ENCODE measurements at regions not wholly inside any gene's neighbourhood (a gene's known extent, or its start where the extent isn't known, plus 50 kb on each side); places are given as distances from the start of the nearest gene placed in this dataset.
"Not testable (repeated sequence)": the region's sequence is repeated elsewhere in the genome, so short reads cannot be mapped to it uniquely, and the experiment has no call there.

DNA sequence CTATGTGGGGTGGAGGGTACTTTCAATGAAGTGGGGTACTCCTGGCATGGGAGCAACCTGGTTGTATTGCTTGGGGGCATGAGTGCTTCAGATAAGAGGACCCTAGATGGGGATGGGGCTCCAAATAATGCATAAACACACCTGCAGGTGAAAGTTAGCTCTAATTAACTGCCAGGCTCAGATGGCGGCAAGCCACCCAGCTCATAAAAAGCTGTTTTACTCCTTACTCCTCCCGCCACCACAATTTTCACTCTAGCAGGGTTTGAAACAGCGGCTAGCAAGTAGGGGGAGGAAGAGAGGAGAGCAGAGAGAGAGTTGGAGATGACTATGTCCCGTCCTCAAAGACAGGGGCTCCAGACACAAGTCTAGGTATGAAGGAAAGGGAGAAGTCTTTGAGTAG lies 117.7 kb upstream of the WSCD1 start:
- no peak for DNase-seq (ENCODE audit: low spot score)

DNA sequence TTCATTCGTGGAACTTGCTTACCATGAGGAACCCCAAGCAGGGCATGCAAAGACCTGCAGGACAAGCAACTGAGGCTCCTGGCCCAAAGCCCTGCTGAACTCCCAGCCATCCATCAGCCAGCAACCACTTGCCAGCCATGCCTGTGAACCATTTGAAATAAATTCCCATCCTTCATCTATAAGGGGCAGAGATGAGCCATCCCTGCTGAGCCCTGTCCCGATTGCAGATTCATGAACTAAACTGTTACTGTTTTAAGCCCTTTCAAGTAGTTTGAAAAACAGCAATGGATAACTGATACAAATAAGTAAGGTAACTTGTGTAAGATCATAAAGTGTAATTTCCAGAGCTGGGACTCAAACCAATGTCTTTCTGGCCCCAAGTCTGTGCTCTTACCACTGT lies 114.4 kb upstream of the WSCD1 start:
- DNase-seq (ENCODE audit: low spot score) = no peak

DNA sequence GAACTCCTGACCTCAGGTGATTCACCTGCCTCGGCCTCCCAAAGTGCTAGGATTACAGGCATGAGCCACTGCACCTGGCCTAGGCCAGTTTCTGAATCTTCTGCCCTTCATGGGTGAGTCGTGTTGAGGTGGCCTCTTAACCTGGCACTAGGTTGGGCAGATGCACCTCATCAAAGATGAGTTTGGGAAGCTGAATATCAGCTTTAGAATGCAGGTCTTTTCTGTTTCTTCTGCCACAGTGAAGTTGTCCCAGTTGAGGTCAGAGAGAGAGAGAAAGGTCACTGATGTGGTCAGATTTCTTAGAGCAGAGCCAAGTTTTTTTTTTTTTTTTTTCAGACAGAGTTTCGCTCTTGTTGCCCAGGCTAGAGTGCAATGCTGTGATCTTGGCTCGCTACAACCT lies 111.3 kb upstream of the WSCD1 start:
- DNase-seq (ENCODE audit: low spot score) = no peak

DNA sequence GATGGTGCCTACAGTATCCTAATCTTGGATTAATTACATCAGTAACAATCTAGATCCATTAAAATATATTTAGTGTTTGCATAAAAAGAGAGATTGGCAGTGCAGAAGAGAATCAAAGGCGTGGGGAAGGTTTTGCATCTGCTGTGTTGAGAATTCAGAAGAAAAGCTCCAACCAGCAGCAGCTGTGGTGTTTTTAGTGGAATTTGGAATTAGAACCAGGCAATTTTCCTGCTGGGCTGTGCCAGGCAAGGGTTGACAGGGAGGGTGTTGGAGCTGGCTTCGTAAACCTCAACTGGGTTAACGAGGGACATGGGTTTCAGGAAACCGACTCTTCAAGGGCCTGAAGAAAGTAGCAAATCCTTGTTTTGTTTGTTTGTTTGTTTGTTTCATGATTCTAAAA lies 107.8 kb upstream of the WSCD1 start:
- DNase-seq (ENCODE audit: low spot score) = no peak

DNA sequence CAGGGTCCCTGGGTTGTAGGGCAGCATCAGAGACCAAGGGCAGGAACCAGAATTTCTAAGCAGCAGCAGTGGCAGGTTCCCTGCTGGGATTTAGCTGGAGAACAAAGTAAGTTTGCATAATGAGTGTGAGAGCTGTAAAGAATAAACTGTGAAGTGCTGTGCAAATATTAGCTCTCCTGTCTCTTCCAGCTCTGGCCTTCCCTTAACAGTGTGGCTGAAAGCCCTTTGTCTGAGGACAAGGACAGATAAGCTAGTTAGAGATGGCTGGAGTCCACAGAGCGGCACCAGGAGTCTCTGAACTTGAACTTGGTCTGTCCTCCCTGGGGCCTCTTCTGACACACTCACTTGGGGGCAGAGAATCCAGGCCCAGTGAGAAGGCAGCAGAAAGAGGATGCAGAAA lies 98.2 kb upstream of the WSCD1 start:
- no peak for DNase-seq (ENCODE audit: low spot score)

DNA sequence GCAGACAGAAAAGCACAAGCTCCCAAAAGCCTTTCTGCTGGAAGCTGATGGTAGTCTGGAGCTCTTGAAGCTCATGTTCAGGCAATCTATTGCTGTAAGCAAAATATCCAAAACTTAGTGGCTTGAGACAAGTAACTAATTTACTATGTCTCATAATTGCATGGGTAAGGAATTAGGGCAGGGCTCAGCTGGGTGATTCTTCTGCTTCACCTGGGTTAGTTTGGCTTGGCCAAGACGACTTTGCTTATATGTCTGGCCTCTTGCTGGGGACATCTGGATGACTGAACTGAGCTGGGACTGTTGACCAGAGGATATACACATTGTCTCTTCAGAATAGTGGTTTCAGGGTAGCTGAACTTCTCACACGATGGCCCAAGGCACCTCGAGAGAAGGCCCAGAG lies 96.8 kb upstream of the WSCD1 start:
- no peak for DNase-seq (ENCODE audit: low spot score)

DNA sequence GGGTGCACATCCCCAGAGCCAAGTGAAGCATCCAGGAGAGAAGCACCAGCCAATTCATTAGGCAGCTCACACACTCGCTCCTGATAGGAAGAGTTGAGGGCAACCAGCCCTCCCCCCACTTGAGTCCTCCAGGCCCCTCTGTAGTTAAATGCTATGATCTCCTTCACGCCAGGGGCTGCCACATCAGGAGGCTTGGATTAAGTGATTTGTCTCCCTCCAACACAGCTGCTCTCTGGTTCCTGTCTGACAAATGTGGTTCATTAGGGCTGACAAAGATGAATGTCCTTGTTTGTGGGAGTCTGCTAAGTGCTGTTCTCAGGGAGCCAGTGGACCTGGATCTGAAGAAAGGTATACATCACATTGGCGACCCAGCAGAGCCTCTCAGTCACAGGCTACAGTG lies 94.5 kb upstream of the WSCD1 start:
- no peak for DNase-seq (ENCODE audit: low spot score)

DNA sequence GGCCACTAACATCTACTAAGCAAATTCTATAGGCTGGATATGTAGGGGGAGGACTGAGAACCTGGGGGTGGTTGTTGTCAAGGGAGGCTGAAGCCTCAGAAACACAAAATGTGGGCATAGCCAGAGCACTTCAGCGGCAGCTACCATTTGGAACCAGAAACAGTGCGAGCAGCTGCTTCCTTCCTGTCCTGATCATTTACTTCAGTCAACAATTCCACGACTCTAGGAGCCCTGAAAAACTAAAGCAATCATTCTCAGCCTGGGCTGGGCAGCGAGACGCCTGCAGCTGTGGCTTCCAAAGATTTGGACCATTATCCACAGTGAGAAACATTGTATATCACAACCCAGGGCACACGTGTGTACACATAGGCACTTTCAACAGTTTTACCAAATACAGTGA lies 93.9 kb upstream of the WSCD1 start:
- no peak for DNase-seq (ENCODE audit: low spot score)

DNA sequence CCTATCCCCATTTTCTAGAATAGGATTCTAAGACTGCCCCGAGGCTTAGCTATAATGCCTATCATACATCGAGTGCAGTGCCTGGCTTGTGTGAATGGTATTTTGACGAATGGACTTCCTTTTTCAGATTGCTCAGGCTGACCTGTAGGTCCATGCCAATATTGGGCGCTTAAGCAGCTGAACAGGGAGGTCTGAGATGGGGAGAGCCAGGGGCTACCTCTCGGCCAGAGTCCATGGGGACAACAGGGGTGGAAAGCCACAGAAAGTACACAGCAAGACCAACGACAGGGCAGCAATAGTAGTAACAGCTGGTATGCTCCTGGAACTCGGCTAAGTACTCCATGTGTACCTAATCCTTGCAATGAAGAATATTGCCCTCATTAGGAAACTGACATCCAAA lies 91.7 kb upstream of the WSCD1 start:
- DNase-seq (ENCODE audit: low spot score) = no peak

DNA sequence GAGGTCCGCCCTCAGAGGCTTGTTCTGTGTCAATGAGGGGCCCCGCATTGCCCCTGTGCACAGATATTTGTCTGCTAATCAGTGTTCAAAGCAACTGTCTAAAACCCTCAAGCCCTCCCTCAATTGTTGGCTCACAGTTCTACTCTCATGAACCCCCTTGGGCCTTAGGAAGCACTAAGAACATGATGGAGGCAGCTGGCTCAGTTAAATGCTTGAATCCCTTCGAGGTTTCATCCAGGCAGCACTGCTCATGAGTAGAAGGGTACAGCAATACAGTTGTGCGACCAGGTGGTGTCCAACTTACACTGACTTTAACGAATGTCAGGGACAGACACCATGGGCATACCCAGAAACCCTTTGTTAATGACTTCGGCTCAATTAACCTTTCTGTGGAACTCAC lies 89.2 kb upstream of the WSCD1 start:
- DNase-seq (ENCODE audit: low spot score) = no peak

DNA sequence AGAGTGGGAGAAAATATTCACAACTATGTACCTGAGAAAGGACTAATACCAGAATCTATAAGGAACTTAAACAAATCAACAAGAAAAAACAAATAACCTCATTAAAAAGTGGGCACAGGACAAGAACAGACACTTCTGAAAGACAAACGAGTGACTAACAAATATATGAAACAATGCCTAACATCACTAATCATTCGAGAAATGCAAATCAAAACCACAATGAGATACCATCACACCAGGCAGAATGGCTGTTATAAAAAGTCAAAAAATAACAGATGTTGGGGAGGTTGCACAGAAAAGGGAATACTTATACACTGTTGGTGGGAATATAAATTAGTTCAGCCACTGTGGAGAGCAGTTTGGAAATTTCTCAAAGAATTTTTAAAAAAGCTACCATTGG lies 83.5 kb upstream of the WSCD1 start:
- no peak for DNase-seq (ENCODE audit: low spot score)

DNA sequence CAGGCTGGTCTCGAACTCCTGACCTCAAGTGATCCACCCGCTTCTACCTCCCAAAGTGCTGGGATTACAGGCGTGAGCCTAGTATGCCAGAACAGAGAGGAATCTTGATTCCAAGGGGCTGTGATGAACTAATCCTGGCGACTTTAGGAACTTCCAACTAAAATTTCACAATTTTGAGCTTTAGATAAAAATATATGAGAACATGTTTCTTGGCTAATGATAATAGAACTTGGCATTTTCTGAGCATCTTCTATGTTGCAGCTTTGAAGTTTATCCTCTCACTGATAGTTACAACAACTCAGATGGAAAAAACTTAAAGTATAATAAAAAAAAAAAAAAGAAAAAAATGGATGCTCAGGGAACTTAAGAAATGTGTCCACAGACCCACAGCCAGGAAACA lies 69.8 kb upstream of the WSCD1 start:
- no peak for DNase-seq (ENCODE audit: low spot score)

DNA sequence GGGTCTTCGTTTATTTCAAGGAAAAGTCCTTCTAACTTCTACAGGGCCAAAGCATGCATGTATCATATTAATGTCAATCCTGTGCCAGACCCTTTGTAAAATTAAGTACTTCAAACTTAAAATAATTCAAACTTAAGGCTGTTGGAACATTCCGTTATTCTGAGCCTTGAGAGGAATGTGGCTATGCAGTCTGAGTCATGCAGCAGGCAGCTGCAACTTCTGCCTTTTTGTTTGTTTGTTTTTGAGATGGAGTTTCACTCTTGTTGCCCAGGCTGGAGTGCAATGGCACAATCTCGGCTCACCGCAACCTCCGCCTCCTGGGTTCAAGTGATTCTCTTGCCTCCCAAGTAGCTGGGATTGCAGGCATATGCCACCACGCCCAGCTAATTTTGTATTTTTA lies 67.0 kb upstream of the WSCD1 start:
- not testable (repeated sequence) for DNase-seq (ENCODE audit: low spot score)

DNA sequence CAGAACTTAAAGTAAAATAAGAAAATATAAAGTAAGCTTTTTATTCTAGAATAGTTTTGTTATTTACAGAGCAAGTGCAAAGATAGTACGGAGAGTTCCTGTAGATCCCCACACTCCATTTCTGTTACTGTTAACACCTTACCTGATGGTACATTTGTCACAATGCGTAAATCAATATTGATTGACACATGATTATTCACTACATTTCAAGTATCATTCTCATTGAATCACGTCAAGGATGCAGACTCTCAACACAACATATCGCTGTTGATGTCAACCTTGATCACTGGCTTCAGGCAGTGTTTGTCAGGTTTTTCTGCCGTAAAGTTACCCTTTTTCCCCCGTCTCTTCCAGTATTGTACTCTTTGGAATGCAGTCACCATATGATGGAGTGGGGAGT lies 64.2 kb upstream of the WSCD1 start:
- DNase-seq (ENCODE audit: low spot score) = no peak

DNA sequence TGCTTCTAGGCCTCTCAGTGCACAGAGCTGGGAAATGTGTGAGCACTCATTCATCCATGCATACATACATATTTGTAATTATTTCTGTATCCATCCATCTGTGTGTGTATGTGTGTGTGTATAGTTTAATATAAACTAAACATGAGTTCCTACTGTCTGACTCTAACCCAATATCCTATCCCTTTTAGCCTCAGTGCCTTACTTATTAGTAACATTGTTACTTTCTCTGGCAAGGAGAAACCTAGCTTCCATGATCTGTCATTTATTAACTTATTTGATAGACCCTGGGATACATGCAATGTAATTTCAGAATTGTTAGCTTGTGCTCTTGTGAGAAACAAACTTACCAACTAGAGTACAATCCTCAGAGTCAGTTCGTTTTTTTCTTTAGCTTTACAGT lies 59.0 kb upstream of the WSCD1 start:
- DNase-seq (ENCODE audit: low spot score) = no peak

DNA sequence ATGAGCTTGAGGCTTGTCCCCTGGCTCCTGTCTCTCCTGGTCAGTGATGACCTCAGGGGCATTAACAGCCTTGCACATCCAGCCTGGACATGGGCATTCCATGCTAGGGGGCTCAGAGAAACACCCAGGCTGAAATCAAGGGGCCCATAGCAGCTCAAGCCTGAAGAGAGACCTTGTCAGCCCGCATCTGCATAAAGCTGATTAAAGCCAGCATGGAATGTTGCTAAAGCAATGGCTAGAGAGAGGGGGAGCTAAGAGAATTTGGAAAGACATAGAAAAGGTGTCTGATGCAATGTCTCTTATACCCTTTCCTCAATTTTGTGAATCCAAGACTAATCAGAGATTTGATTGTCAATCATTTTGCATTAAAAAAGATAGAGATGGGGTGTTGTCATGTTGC lies 51.4 kb upstream of the WSCD1 start:
- no peak for DNase-seq (ENCODE audit: low spot score)

DNA sequence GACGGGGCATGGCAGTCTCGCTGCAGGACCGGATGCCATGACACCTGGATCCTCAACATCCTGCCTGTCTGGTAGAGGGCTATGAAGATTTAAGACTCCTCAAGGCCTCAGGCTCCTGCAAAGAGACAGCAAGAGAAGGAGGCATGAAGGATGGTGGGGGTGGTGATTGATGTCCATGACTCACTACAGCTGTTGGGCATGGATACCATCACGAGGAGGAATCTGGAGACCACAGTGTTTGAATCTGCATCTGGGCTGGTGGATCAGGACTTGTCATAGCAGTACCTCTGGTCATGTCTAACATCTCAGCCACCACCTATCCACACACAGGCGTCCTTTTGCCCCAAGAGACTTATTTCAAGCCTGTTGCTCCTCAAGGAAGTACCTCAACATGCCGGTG lies 50.2 kb upstream of the WSCD1 start:
- no peak for DNase-seq (ENCODE audit: low spot score)

DNA sequence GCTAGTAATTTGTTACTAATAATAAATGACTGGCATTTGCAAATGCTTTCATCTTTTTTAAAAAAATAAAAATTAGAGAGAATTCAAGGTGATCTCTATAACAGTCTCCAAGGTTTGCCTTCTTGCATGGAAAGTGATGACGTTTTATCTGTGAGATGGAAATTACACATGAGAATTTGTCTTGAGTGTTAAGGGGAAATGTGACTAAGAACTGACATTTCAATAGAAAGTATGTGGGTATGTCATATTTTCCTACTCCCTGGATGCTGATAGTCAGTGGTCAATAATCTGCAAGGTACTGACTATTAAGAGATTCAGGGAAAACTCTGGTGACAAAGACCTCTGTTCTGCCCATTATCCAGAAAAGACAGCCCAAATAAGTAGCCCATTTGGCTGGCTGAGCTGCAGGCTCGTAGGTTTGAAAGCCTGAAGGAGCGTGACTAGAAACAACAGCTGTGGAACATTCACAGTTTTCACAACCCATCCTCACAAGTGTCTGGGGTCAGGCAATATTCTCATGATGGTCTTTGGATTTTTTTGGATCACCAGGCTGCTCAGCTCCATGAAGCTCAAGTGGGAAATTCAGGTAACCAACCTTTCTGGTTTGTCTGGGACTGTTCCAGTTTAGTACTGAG lies 49.7 kb upstream of the WSCD1 start:
- DNase-seq (ENCODE audit: low spot score) = no peak

Data from CD4-positive, alpha-beta T cell treated with Interleukin-6 at 100 ng/mL for 8 hours (primary cell).